HepG2 (cell line): ENCODE measurements at regions not wholly inside any gene's neighbourhood (a gene's known extent, or its start where the extent isn't known, plus 50 kb on each side); places are given as distances from the start of the nearest gene placed in this dataset.

Experiments used
- ATAC-seq: fragments of 200-7000 bp; cut with Tn5 transposase; 3 replicates; pipeline ENCODE4 v1.9.1; 2020; ENCODE audit warnings: mild to moderate bottlenecking, moderate library complexity
- BruUV-seq: library from RNA; stranded (reverse); fragments of 400-500 nt; replicated peaks from 2 replicates; lab custom pipeline; 2021; lab: Mats Ljungman, UMichigan
- CTCF ChIA-PET: fragments of 300-600 bp; formaldehyde crosslinking; extraction: SDS; loops from one replicate; lab custom pipeline; 2021; ENCODE audit warnings: low total read pairs, inconsistent platforms, low intra/inter-chr PET ratio; lab: Yijun Ruan, JAX
- POLR2A ChIA-PET: fragments of 350-600 bp; sonication (Branson Sonifier 250); formaldehyde crosslinking; loops from one replicate; lab custom pipeline; 2020; ENCODE audit warnings: antibody characterized with exemption, inconsistent platforms; lab: Yijun Ruan, JAX
- DNase-seq: peaks from one replicate; pipeline ENCODE4 v3.0.0-alpha.2; 2015; ENCODE audit warnings: low spot score
- FAIRE-seq: peaks from 3 replicates; lab custom pipeline; 2011; peaks lifted over from hg19 to GRCh38; lab: Jason Lieb, UNC
- H2AFZ ChIP-seq: one replicate; pipeline ENCODE4 v1.6.1; 2011; ENCODE audit warnings: low read length, inconsistent platforms
- H3K27ac ChIP-seq: fragments of 300-600 bp; 3 replicates; pipeline ENCODE4 v1.8.0; 2011; ENCODE audit warnings: mixed run types, mild to moderate bottlenecking, mixed read lengths, low read length, inconsistent platforms; ENCODE audit not compliant: insufficient read depth; ENCODE audit errors: extremely low read length
- H3K27me3 ChIP-seq, 2 experiments: fragments of 200-600 bp in 1 of 2; 2 replicates in 1 of 2; 3 replicates in 1 of 2; pipeline versions ENCODE4 v1.6.0 to v1.8.0; 2011; ENCODE audit warnings: low read length in 2 of 2, mild to moderate bottlenecking in 2 of 2, moderate library complexity in 2 of 2, inconsistent platforms in 1 of 2; ENCODE audit not compliant: insufficient read depth in 2 of 2, control insufficient read depth in 1 of 2
- H3K36me3 ChIP-seq, 2 experiments: fragments of 200-600 bp in 1 of 2; replicated peaks in 1 of 2; 2 replicates in 1 of 2; 3 replicates in 1 of 2; pipeline versions ENCODE4 v1.5.1 to v1.8.0; 2011; ENCODE audit warnings: low read length in 2 of 2, inconsistent platforms in 1 of 2; ENCODE audit not compliant: insufficient read depth in 2 of 2, control insufficient read depth in 1 of 2
- H3K4me1 ChIP-seq: 2 replicates; pipeline ENCODE4 v1.5.1; 2012; ENCODE audit warnings: low read length, inconsistent platforms; ENCODE audit not compliant: insufficient read depth
- H3K4me2 ChIP-seq: 2 replicates; pipeline ENCODE4 v1.6.0; 2011; ENCODE audit warnings: low read depth, low read length, inconsistent platforms
- H3K4me3 ChIP-seq, 3 experiments: fragments of 200-600 bp in 1 of 3; sonication (generic), shearing (Covaris generic) in 1 of 3; replicated peaks in 1 of 3; 2 replicates each; pipeline ENCODE4 v1.5.1; 2011 to 2016; ENCODE audit warnings: low read length in 3 of 3, inconsistent platforms in 2 of 3, low read depth in 2 of 3, mild to moderate bottlenecking in 2 of 3, control low read depth in 1 of 3, mixed read lengths in 1 of 3; ENCODE audit not compliant: insufficient read depth in 1 of 3
- H3K79me2 ChIP-seq: one replicate; pipeline ENCODE4 v1.6.1; 2011; ENCODE audit warnings: low read length, inconsistent platforms; ENCODE audit not compliant: insufficient read depth
- H3K9ac ChIP-seq: 2 replicates; pipeline ENCODE4 v1.6.0; 2011; ENCODE audit warnings: mild to moderate bottlenecking, low read depth, low read length, inconsistent platforms; ENCODE audit not compliant: insufficient read depth
- H3K9me3 ChIP-seq: 2 replicates; pipeline ENCODE4 v1.5.1; 2012; ENCODE audit warnings: mild to moderate bottlenecking, low read length
- H4K20me1 ChIP-seq: 2 replicates; pipeline ENCODE4 v1.6.0; 2011; ENCODE audit warnings: inconsistent platforms, mild to moderate bottlenecking, low read length, moderate library complexity; ENCODE audit not compliant: insufficient read depth
- CAMTA2 ChIP-seq: sonication (generic); formaldehyde crosslinking; IDR thresholded peaks from 2 replicates; pipeline ENCODE4 v1.4.0; 2020; ENCODE audit warnings: mild to moderate bottlenecking, missing genetic modification reagents, borderline replicate concordance
- ESRRA ChIP-seq: sonication (generic); formaldehyde crosslinking; IDR thresholded peaks from 2 replicates; pipeline ENCODE4 v1.5.1; 2020; ENCODE audit warnings: mild to moderate bottlenecking, low read depth, missing genetic modification reagents
- HMG20B ChIP-seq: conservative IDR thresholded peaks from 2 replicates; pipeline ENCODE4 v1.6.1; 2016; ENCODE audit warnings: missing genetic modification reagents, missing compliant biosample characterization
- KLF16 ChIP-seq, 2 experiments: sonication (generic) in 1 of 2; formaldehyde crosslinking in 1 of 2; IDR thresholded peaks; 2 replicates each; pipeline versions ENCODE4 v1.6.1 to v1.8.0; 2016 to 2023; ENCODE audit warnings: missing genetic modification reagents in 2 of 2, missing compliant biosample characterization in 1 of 2
- PCBP1 ChIP-seq: fragments of 200-400 bp; formaldehyde crosslinking; IDR thresholded peaks from 2 replicates; pipeline ENCODE4 v1.6.1; 2017; ENCODE audit warnings: mild to moderate bottlenecking, low read depth, low read length, borderline replicate concordance
- POGZ ChIP-seq: sonication (generic); formaldehyde crosslinking; IDR thresholded peaks from 2 replicates; pipeline ENCODE4 v1.4.0; 2020; ENCODE audit warnings: mild to moderate bottlenecking, missing genetic modification reagents
- PRPF4 ChIP-seq: fragments of 200-400 bp; formaldehyde crosslinking; IDR thresholded peaks from 2 replicates; pipeline ENCODE4 v1.6.1; 2016; ENCODE audit warnings: low read length, low read depth; ENCODE audit not compliant: poor library complexity, severe bottlenecking
- RFXANK ChIP-seq: IDR thresholded peaks from 2 replicates; pipeline ENCODE4 v1.6.1; 2016
- SMAD1 ChIP-seq: sonication (generic); formaldehyde crosslinking; IDR thresholded peaks from 2 replicates; pipeline ENCODE4 v1.4.0; 2020; ENCODE audit warnings: missing genetic modification reagents, low read depth, mild to moderate bottlenecking, borderline replicate concordance
- ZFAT ChIP-seq: sonication (generic); formaldehyde crosslinking; conservative IDR thresholded peaks from 2 replicates; pipeline ENCODE4 v1.8.1; 2023; ENCODE audit warnings: missing genetic modification reagents, inconsistent platforms
- ZNF766 ChIP-seq: sonication (generic); formaldehyde crosslinking; IDR thresholded peaks from 2 replicates; pipeline ENCODE4 v1.5.0; 2020; ENCODE audit warnings: missing genetic modification reagents, borderline replicate concordance
- WGBS: methylation state at CpG from one replicate; pipeline ENCODE4 v1.1.6; 2017; ENCODE audit warnings: low lambda C conversion rate; 5-methylcytosine and 5-hydroxymethylcytosine counted together
- in situ Hi-C: cut with HindIII; loops from 2 replicates; pipeline ENCODE4 v1.10.0; 2017; ENCODE audit warnings: low pct_unique_long_range_greater_than_20kb; ENCODE audit not compliant: extremely low pct_ligation_motif_present
- intact Hi-C: fragments of 100-400 bp; cut with micrococcal nuclease; formaldehyde crosslinking; loops from one replicate; pipeline ENCODE4 v1.10.0; 2022; ENCODE audit not compliant: unreplicated experiment
- TF ChIP-seq, protein P1 (sequence below): sonication (generic); formaldehyde crosslinking; IDR thresholded peaks from 2 replicates; pipeline ENCODE4 v1.4.0; 2020; ENCODE audit warnings: low read depth, missing genetic modification reagents
- TF ChIP-seq, protein P2 (sequence below): sonication (generic); formaldehyde crosslinking; conservative IDR thresholded peaks from 2 replicates; pipeline ENCODE4 v1.8.0; 2022; ENCODE audit warnings: low read depth, missing genetic modification reagents

DNA sequence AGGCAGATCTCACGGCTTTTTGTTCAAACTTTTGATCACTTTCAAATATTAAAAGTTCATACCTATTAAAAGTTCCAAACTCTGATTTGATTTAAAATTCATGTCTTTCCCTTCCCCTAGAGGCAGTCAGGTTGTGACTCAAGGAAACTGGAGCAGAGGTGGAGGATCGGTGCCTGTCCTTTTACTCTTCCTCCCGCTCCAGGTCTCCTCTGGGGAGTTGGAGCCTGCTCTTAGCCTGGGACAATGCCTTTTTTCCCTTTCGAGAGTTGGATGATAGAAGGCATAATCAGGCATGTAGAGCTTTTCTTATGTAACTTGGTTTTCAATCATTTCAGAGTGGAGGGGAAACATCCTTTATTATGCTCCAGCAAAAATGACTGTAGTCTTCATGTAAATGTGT is 1706.1 kb upstream of the CELF4 start:
- no peak overlapping the region for H3K4me2 ChIP-seq
- no peaks in the 10 kb centered on the region for H3K4me1 ChIP-seq
- no peak for ATAC-seq
- intact Hi-C loops, result no loop called here
- no peaks in the 10 kb centered on the region for H3K27me3 ChIP-seq
- H4K20me1 ChIP-seq, result no peaks in the 10 kb centered on the region
- DNase-seq, result no peak
- H3K9ac ChIP-seq, result no peak overlapping the region
- no peaks in the 10 kb centered on the region for H3K36me3 ChIP-seq
- WGBS, result 85% methylated on average over 4 of the region's 4 CpGs
- H3K79me2 ChIP-seq, result no peaks in the 10 kb centered on the region
- TF ChIP-seq KLF16 (CRISPR knock-in tag; IDR thresholded peaks at IDR 0.05), result no peak
- no peak for TF ChIP-seq HMG20B (CRISPR knock-in tag)
- TF ChIP-seq ESRRA (CRISPR knock-in tag), result no peak
- POLR2A ChIA-PET, result no interaction called here
- CTCF ChIA-PET, result no interaction called here
- BruUV-seq, result no TSS peak
- H3K9me3 ChIP-seq, result no peaks in the 10 kb centered on the region
- H3K27ac ChIP-seq, result no peak overlapping the region
- FAIRE-seq, result no peak
- in situ Hi-C loops, result no loop called here
- H2AFZ ChIP-seq, result no peak overlapping the region
- no peak overlapping the region for H3K4me3 ChIP-seq

GRCh38 chr18:39260565-39260964 is 1695.0 kb upstream of the CELF4 start:
- Histone ChIP-seq H3K4me1 (peaks cover 8% of the 10 kb centered on the region), H3K79me2 (no peaks in the 10 kb centered on the region), H3K4me2 (no peak overlapping the region), H3K9ac (no peak overlapping the region), H4K20me1 (no peaks in the 10 kb centered on the region), H3K9me3 (no peaks in the 10 kb centered on the region), H3K27ac (no peak overlapping the region), H2AFZ (no peak overlapping the region), H3K27me3 (no peaks in the 10 kb centered on the region), H3K4me3 (no peak overlapping the region), H3K36me3 (no peaks in the 10 kb centered on the region)
- DNase-seq (no peak), FAIRE-seq (no peak), ATAC-seq (no peak)
- ChIA-PET POLR2A (no interaction called here), CTCF (no interaction called here)
- intact Hi-C loops (no loop called here), in situ Hi-C loops (no loop called here)
- 19% methylated on average over 1 of the region's 1 CpG for WGBS
- no TSS peak for BruUV-seq
- TF ChIP-seq RFXANK (CRISPR knock-in tag) (no peak), ZNF766 (no peak), POGZ (CRISPR knock-in tag) (no peak), ZFAT (CRISPR knock-in tag) (no peak), CAMTA2 (CRISPR knock-in tag) (no peak), SMAD1 (no peak), PRPF4 (no peak), PCBP1 (no peak)
- TF ChIP-seq, protein P1, sequence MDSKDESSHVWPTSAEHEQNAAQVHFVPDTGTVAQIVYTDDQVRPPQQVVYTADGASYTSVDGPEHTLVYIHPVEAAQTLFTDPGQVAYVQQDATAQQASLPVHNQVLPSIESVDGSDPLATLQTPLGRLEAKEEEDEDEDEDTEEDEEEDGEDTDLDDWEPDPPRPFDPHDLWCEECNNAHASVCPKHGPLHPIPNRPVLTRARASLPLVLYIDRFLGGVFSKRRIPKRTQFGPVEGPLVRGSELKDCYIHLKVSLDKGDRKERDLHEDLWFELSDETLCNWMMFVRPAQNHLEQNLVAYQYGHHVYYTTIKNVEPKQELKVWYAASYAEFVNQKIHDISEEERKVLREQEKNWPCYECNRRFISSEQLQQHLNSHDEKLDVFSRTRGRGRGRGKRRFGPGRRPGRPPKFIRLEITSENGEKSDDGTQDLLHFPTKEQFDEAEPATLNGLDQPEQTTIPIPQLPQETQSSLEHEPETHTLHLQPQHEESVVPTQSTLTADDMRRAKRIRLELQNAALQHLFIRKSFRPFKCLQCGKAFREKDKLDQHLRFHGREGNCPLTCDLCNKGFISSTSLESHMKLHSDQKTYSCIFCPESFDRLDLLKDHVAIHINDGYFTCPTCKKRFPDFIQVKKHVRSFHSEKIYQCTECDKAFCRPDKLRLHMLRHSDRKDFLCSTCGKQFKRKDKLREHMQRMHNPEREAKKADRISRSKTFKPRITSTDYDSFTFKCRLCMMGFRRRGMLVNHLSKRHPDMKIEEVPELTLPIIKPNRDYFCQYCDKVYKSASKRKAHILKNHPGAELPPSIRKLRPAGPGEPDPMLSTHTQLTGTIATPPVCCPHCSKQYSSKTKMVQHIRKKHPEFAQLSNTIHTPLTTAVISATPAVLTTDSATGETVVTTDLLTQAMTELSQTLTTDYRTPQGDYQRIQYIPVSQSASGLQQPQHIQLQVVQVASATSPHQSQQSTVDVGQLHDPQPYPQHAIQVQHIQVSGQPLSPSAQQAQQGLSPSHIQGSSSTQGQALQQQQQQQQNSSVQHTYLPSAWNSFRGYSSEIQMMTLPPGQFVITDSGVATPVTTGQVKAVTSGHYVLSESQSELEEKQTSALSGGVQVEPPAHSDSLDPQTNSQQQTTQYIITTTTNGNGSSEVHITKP (CRISPR knock-in tag), result no peak
- TF ChIP-seq, protein P2, sequence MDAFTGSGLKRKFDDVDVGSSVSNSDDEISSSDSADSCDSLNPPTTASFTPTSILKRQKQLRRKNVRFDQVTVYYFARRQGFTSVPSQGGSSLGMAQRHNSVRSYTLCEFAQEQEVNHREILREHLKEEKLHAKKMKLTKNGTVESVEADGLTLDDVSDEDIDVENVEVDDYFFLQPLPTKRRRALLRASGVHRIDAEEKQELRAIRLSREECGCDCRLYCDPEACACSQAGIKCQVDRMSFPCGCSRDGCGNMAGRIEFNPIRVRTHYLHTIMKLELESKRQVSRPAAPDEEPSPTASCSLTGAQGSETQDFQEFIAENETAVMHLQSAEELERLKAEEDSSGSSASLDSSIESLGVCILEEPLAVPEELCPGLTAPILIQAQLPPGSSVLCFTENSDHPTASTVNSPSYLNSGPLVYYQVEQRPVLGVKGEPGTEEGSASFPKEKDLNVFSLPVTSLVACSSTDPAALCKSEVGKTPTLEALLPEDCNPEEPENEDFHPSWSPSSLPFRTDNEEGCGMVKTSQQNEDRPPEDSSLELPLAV (CRISPR knock-in tag), result no peak
